Erythroblast (primary cell): ENCODE measurements at regions not wholly inside any gene's neighbourhood (a gene's known extent, or its start where the extent isn't known, plus 50 kb on each side); places are given as distances from the start of the nearest gene placed in this dataset.

Experiments
- GATA1 ChIP-seq: IDR thresholded peaks from 2 replicates; pipeline ENCODE4 v1.6.1; 2011; ENCODE audit warnings: low read depth, mild to moderate bottlenecking, control low read depth, low read length, moderate library complexity
- POLR2A ChIP-seq: IDR thresholded peaks from 2 replicates; pipeline ENCODE4 v1.6.1; 2011; ENCODE audit warnings: mild to moderate bottlenecking, low read length

DNA sequence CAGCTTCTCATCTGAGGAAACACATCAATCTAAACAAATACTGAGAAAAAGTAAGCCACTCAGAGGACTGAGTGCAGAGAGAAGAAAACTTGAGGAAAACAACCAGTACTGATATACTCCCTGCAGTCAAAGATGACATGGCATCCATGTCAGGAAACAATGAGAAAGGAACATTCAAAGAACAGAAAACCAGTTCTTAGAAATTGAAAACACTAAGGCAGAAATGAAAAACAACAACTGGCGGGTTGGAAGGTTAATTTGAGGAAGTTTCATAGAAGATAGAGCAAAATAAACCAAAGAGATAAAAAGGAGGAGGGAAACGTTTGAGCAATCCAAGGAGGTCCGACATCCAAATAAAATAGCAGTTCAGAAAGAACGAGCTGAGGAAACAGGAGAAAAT is 475.2 kb downstream of the HINT1 start:
- TF ChIP-seq POLR2A (no peak), GATA1 (no peak)
